GM18909 (cell line): ENCODE measurements at regions not wholly inside any gene's neighbourhood (a gene's known extent, or its start where the extent isn't known, plus 50 kb on each side); places are given as distances from the start of the nearest gene placed in this dataset.
"Not testable (repeated sequence)": the region's sequence is repeated elsewhere in the genome, so short reads cannot be mapped to it uniquely, and the experiment has no call there.

Source experiments
- ATAC-seq: cut with Tn5 transposase; IDR thresholded peaks from one replicate; pipeline ENCODE4 v1.9.1; 2021; ENCODE audit warnings: mild to moderate bottlenecking; ENCODE audit not compliant: unreplicated experiment, poor library complexity

- ATAC-seq: no peak
Observed at GRCh38 chr6:99668036-99668705, 61.5 kb downstream of the PRDM13 start.

GRCh38 chr6:99689916-99690685 is 83.5 kb downstream of the PRDM13 start:
- ATAC-seq: no peak

- ATAC-seq: not testable (repeated sequence)
Observed at GRCh38 chr6:99702287-99702686, 95.7 kb downstream of the PRDM13 start.

GRCh38 chr6:99709062-99709461 is 102.4 kb downstream of the PRDM13 start:
- ATAC-seq: no peak

DNA sequence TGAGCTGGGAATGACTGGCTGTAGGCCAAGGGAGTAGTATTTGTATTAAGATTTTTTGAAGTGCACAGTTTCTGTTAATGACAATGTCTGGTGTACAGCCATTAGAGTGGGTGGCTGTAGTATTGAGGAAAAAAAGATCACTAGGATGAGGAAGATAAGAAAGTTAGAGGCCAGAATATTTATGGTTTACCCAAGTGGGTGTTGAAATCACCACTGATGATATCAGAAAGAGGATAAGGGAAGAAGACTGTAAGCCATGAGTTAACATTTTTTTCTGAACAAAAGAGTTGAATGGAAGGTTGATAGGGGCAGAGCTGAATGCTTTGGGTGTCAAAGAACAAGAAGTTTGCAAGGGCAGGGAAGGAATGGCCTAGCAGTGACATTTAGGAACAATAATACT is 104.7 kb downstream of the PRDM13 start:
- no peak for ATAC-seq

- no peak for ATAC-seq
Observed at GRCh38 chr6:99711925-99712324, 105.3 kb downstream of the PRDM13 start.

- ATAC-seq: no peak
Observed at GRCh38 chr6:99712519-99712918, 105.9 kb downstream of the PRDM13 start.

GRCh38 chr6:99722043-99722442 is 115.4 kb downstream of the PRDM13 start:
- not testable (repeated sequence) for ATAC-seq

DNA sequence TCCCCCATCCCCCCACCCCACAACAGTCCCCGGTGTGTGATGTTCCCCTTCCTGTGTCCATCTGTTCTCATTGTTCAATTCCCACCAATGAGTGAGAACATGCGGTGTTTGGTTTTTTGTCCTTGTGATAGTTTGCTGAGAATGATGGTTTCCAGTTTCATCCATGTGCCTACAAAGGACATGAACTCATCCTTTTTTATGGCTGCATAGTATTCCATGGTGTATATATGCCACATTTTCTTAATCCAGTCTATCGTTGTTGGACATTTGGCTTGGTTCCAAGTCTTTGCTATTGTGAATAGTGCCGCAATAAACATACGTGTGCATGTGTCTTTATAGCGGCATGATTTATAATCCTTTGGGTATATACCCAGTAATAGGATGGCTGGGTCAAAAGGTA is 123.6 kb downstream of the PRDM13 start:
- ATAC-seq: not testable (repeated sequence)

GRCh38 chr6:99736302-99736701 is 129.7 kb downstream of the PRDM13 start:
- ATAC-seq: no peak

- ATAC-seq: no peak
Observed at GRCh38 chr6:99739526-99739925, 132.9 kb downstream of the PRDM13 start.

GRCh38 chr6:99741092-99741491 is 134.5 kb downstream of the PRDM13 start:
- no peak for ATAC-seq

GRCh38 chr6:99743647-99744046 is 137.0 kb downstream of the PRDM13 start:
- no peak for ATAC-seq

- no peak for ATAC-seq
Observed at GRCh38 chr6:99745651-99746050, 139.0 kb downstream of the PRDM13 start.

DNA sequence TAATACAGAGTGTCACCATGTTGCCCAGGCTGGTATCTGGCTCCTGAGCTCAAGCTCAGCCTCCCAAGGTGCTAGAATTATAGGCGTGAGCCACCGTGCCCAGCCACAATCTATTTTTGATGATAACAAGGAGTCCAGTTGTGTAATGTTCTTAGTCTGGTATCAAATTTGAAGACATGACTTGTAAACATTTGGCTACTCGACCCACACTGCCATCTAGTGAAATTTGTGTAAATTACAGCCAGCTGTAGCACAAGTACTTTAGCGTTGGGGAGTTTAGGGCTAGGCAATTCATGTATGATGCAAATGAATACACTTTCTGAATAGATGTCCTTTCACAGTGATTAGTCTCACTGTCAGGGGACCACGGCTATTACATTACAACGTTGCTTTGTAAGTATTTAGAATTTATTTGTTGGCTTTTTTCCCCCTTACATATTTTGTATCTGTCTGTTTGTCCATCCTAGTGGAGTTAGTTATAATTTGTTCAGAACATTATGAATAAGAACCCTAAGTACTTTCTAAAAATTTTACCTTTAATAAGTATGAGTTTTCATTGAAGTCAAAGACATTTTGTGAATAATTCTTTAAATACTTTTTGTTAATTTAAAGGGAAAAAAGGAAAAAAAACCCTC is 139.7 kb downstream of the PRDM13 start:
- ATAC-seq: peak; percentile 91

DNA sequence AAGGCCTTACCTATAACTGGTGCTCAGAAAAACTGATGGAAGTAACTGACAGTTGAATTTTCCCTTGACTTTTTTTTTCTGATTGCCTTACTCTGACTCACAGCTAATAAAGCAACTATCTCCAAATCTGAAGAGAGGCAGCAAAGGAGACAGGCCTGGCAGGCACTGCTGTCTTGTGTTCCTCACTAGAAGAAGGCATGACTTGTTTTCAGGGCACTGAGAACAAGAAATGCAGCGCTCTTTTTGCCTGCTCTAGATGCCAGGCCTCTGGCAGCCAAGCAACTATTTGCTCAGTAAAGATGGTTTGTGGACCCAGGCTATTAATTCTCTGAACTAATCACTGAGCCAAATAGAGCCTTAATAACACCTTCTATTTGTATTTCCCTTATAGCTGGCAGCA is 155.1 kb downstream of the PRDM13 start:
- ATAC-seq: no peak

DNA sequence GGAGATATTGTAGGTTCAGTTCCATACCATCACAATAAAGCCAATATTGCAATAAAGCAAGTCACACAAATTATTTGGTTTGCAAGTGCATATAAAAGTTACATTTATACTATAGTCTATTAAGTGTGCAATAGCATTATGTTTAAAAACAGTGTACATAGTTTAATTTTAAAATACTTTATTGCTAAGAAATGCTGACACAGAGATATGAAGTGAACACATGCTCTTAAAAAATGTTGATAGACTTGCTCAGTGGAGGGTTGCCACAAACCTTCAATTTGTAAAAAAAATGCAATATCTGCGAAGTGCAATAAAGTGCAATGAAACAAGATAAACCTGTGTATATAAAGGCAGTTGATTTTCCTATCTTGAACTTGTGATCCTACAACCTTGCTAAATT is 161.5 kb downstream of the PRDM13 start:
- no peak for ATAC-seq

- no peak for ATAC-seq
Observed at GRCh38 chr6:99779631-99780555, 173.3 kb downstream of the PRDM13 start.

DNA sequence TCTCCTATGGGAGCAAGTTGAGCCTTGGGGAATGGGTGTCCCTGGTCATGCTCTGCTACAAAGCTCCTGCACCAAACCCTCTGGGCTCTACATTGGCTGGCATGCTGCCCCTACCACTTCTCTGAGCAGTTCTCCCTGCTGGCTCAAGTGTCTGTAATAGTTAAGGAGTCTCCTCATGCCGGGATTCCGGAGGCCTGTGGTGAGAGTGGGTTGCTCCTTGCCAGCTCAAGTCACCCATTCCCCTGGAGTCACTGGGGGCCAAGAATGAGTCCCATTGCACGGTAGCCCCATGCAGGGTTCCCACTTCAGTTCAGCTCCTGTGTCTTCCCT is 173.9 kb downstream of the PRDM13 start:
- no peak for ATAC-seq

DNA sequence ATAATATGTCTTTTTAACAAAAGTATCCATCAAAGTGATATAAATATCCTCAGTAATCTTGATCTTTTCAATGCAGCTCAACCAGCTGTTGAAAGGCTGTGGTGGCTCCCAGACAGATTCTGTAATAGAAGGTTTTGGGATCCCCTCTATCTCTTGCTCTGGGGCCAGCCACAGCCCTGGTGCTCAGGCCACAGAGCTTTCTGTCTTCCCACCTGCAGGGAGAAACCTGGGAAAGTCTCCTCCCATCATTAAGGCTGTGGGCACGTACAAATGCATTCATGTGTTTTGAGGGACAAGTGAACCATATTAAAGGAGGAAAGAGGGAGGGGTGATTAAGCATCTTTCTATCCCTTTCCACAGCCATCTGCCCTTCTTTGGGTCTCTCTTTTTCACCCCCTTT is 183.1 kb downstream of the PRDM13 start:
- peak; percentile 42 for ATAC-seq

DNA sequence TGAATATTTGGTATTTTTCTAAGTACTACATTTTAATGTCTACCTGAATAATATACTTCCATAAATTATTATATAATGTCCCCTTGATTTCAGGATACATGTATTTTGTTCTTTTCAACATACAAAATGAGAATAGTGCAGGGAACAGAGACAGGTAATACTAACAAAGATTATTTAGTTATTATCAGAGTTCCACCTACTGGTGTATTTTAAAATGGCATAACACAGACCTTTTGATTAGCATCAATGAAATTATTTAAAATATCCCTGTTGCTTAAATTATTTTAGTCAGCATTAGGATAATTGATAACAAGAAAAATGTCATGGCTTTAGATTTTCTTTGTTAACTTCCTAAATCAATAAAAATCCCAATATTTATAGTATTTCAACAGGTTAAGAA is 184.0 kb downstream of the PRDM13 start:
- no peak for ATAC-seq
